GM21381 (cell line): ENCODE measurements at regions not wholly inside any gene's neighbourhood (a gene's known extent, or its start where the extent isn't known, plus 50 kb on each side); places are given as distances from the start of the nearest gene placed in this dataset.
"Not testable (repeated sequence)": the region's sequence is repeated elsewhere in the genome, so short reads cannot be mapped to it uniquely, and the experiment has no call there.

Experiments
- ATAC-seq: cut with Tn5 transposase; IDR thresholded peaks from one replicate; pipeline ENCODE4 v1.9.1; 2021; ENCODE audit warnings: mild to moderate bottlenecking, moderate library complexity; ENCODE audit not compliant: unreplicated experiment

DNA sequence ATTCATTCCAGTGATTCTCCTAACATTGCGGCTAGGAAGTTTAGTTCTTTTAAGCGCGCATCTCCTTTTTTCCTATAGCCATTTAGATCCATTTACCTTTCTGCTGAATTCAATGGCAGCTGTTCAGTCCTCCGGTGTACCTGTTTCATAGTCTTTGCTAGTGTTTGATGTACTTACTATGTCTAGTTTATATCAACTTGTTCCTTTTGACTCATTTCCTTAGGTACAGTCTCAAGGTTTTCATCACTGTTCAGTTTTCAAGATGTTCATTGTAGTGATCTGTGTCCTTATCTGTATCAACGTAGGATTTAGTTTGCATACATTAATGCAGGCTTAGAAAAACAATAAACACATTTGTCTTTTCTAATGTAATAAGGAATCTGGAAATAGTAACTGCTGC is 59.0 kb upstream of the MBNL1 start:
- no peak for ATAC-seq

DNA sequence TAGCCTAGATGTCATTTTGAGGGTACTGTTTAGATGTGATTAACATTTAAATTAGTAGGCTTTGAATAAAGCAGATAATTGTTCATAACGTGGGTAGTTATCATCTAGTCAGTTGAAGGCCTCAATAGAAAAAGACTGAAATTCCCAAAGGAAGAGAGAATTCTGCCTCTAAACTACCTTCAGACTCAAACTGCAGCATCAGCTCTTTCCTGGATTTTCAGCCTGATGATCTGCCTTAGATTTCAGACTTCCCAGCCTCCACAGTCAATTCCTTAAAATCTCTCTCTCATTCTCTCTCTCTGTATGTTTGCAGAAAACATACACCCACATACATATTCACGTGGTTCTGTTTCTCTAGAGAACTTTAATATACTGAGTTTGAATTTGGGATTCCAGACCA is 58.0 kb upstream of the MBNL1 start:
- no peak for ATAC-seq

DNA sequence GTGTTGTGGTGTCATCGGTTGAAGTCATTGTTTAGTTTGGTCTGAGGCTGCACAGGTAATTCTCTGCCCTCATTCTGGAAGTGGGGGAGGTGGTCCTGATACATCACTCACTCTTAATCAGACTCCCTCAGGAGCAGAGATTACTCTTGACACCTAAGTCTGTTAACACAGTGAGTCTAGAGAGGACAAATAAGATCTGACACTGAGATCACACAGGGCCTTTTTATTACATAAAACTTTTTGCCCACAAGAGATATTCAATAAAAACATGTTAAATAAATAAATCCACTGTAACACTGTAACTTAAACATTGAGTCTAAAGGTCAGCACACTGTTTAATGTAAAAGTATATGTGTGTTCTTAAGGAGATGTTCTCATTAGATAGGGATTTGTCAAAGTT is 57.1 kb upstream of the MBNL1 start:
- ATAC-seq, result no peak

- no peak for ATAC-seq
Measured at GRCh38 chr3:152213203-152213602, 55.5 kb upstream of the MBNL1 start.

DNA sequence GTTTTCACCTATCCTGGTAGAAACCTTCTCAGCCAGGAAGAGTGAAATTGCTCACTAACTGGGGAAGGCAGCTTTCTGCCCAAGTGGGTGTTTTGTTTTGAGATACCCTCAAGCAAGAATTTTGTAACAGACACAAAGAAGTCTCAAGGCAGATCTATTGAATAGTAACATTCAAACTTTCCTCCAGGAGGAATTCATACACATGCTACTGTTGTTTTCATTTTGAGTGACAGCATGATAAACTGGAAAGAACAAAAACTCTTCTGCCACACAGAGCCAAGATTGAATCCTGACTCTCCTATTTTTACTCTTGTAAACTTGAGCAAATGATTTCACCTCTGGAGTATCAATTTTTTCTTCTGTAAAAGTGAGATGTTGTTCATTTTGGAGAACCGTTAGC is 54.8 kb upstream of the MBNL1 start:
- ATAC-seq, result no peak

DNA sequence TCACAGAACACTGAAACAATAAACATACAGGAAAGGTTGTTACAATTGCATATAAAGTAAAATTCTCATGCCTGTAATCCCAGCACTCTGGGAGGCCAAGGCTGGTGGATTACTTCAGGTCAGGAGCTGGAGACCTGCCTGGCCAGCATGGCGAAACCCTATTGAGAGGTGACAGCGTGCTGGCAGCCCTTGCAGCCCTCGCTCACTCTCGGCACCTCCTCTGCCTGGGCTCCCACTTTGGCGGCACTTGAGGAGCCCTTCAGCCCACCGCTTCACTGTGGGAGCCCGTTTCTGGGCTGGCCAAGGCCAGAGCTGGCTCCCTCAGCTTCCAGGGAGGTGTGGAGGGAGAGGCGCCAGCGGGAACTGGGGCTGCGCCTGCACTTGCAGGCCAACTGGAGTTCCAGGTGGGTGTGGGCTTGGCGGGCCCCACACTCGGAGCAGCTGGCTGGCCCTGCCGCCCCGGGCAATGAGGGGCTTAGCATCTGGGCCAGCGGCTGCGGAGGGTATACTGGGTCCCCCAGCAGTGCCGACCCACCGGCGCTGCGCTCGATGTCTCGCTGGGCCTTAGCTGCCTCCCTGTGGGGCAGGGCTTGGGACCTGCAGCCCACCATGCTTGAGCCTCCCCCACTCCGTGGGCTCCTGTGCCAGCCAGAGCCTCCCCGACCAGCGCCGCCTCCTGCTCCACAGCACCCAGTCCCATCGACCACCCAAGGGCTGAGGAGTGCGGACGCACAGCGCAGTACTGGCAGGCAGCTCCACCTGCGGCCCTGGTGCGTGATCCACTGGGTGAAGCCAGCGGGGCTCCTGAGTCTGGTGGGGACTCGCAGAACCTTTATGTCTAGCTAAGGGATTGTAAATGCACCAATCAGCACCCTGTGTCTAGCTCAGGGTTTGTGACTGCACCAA is 51.5 kb upstream of the MBNL1 start:
- not testable (repeated sequence) for ATAC-seq

GRCh38 chr3:152218602-152219001 is 50.1 kb upstream of the MBNL1 start:
- ATAC-seq, result no peak
